ENCODE measurements at regions not wholly inside any gene's neighbourhood (a gene's known extent, or its start where the extent isn't known, plus 50 kb on each side); places are given as distances from the start of the nearest gene placed in this dataset.

GRCh38 chr5:68385936-68386335, 170.4 kb downstream of the PIK3R1 start:
- no peaks in the 10 kb centered on the region for H3K36me3 Mint-ChIP-seq (ENCODE audit: low read depth)
- no peaks in the 10 kb centered on the region for H3K27me3 Mint-ChIP-seq
- no peak overlapping the region for H3K4me3 Mint-ChIP-seq
- no peak for DNase-seq
- H3K4me1 Mint-ChIP-seq (ENCODE audit: low read depth) = peaks cover 36% of the 10 kb centered on the region
- no peak overlapping the region for H3K27ac Mint-ChIP-seq
- H3K9me3 Mint-ChIP-seq = peaks cover 3% of the 10 kb centered on the region

- Mint-ChIP-seq H3K36me3 (ENCODE audit: low read depth) (no peaks in the 10 kb centered on the region), H3K27ac (no peak overlapping the region), H3K9me3 (peaks cover 3% of the 10 kb centered on the region), H3K27me3 (no peaks in the 10 kb centered on the region), H3K4me1 (ENCODE audit: low read depth) (peaks cover 23% of the 10 kb centered on the region), H3K4me3 (no peak overlapping the region)
- no peak for DNase-seq
These were observed 171.7 kb downstream of the PIK3R1 start for GRCh38 chr5:68387074-68387796.

GRCh38 chr5:68389618-68390017, 174.1 kb downstream of the PIK3R1 start:
- Mint-ChIP-seq H3K9me3 (peaks cover 3% of the 10 kb centered on the region), H3K36me3 (ENCODE audit: low read depth) (no peaks in the 10 kb centered on the region), H3K27ac (no peak overlapping the region), H3K4me1 (ENCODE audit: low read depth) (peaks cover 19% of the 10 kb centered on the region), H3K27me3 (no peaks in the 10 kb centered on the region), H3K4me3 (no peak overlapping the region)
- no peak for DNase-seq

- DNase-seq = no peak
- no peaks in the 10 kb centered on the region for H3K36me3 Mint-ChIP-seq (ENCODE audit: low read depth)
- H3K4me3 Mint-ChIP-seq = no peak overlapping the region
- H3K9me3 Mint-ChIP-seq = peaks cover 5% of the 10 kb centered on the region
- H3K27ac Mint-ChIP-seq = no peak overlapping the region
- peaks cover 13% of the 10 kb centered on the region for H3K4me1 Mint-ChIP-seq (ENCODE audit: low read depth)
- H3K27me3 Mint-ChIP-seq = no peaks in the 10 kb centered on the region
These were observed 177.1 kb downstream of the PIK3R1 start for GRCh38 chr5:68392617-68393016.

- H3K4me3 Mint-ChIP-seq = no peak overlapping the region
- H3K27me3 Mint-ChIP-seq = no peaks in the 10 kb centered on the region
- H3K27ac Mint-ChIP-seq = no peak overlapping the region
- DNase-seq = no peak
- peaks cover 11% of the 10 kb centered on the region for H3K9me3 Mint-ChIP-seq
- no peaks in the 10 kb centered on the region for H3K36me3 Mint-ChIP-seq (ENCODE audit: low read depth)
- H3K4me1 Mint-ChIP-seq (ENCODE audit: low read depth) = peaks cover 27% of the 10 kb centered on the region
These were observed 179.7 kb downstream of the PIK3R1 start for GRCh38 chr5:68395302-68395701.

GRCh38 chr5:68395926-68396511, 180.5 kb downstream of the PIK3R1 start:
- H3K4me3 Mint-ChIP-seq = no peak overlapping the region
- no peak for DNase-seq
- no peaks in the 10 kb centered on the region for H3K27me3 Mint-ChIP-seq
- H3K27ac Mint-ChIP-seq = no peak overlapping the region
- peaks cover 27% of the 10 kb centered on the region for H3K4me1 Mint-ChIP-seq (ENCODE audit: low read depth)
- H3K36me3 Mint-ChIP-seq (ENCODE audit: low read depth) = no peaks in the 10 kb centered on the region
- H3K9me3 Mint-ChIP-seq = peaks cover 14% of the 10 kb centered on the region

- no peaks in the 10 kb centered on the region for H3K36me3 Mint-ChIP-seq (ENCODE audit: low read depth)
- DNase-seq = no peak
- H3K27ac Mint-ChIP-seq = no peak overlapping the region
- peaks cover 27% of the 10 kb centered on the region for H3K4me1 Mint-ChIP-seq (ENCODE audit: low read depth)
- H3K9me3 Mint-ChIP-seq = peaks cover 14% of the 10 kb centered on the region
- no peak overlapping the region for H3K4me3 Mint-ChIP-seq
- H3K27me3 Mint-ChIP-seq = no peaks in the 10 kb centered on the region
These were observed 181.2 kb downstream of the PIK3R1 start for GRCh38 chr5:68396722-68397121.

- H3K4me3 Mint-ChIP-seq = no peak overlapping the region
- H3K9me3 Mint-ChIP-seq = peaks cover 10% of the 10 kb centered on the region
- no peak for DNase-seq
- H3K27ac Mint-ChIP-seq = peak overlapping the region; percentile 54
- no peaks in the 10 kb centered on the region for H3K36me3 Mint-ChIP-seq (ENCODE audit: low read depth)
- H3K27me3 Mint-ChIP-seq = no peaks in the 10 kb centered on the region
- peaks cover 18% of the 10 kb centered on the region for H3K4me1 Mint-ChIP-seq (ENCODE audit: low read depth)
These were observed 182.7 kb downstream of the PIK3R1 start for GRCh38 chr5:68398146-68398812.

- Mint-ChIP-seq H3K4me1 (ENCODE audit: low read depth) (peaks cover 36% of the 10 kb centered on the region), H3K9me3 (peaks cover 2% of the 10 kb centered on the region), H3K4me3 (no peak overlapping the region), H3K27me3 (no peaks in the 10 kb centered on the region), H3K36me3 (ENCODE audit: low read depth) (no peaks in the 10 kb centered on the region), H3K27ac (no peak overlapping the region)
- no peak for DNase-seq
These were observed 187.7 kb downstream of the PIK3R1 start for GRCh38 chr5:68403301-68403700.

GRCh38 chr5:68404246-68404645, 188.7 kb downstream of the PIK3R1 start:
- DNase-seq = no peak
- no peak overlapping the region for H3K27ac Mint-ChIP-seq
- H3K4me1 Mint-ChIP-seq (ENCODE audit: low read depth) = peaks cover 31% of the 10 kb centered on the region
- H3K36me3 Mint-ChIP-seq (ENCODE audit: low read depth) = no peaks in the 10 kb centered on the region
- no peaks in the 10 kb centered on the region for H3K27me3 Mint-ChIP-seq
- no peak overlapping the region for H3K4me3 Mint-ChIP-seq
- peaks cover 2% of the 10 kb centered on the region for H3K9me3 Mint-ChIP-seq

- no peak for DNase-seq
- H3K36me3 Mint-ChIP-seq (ENCODE audit: low read depth) = no peaks in the 10 kb centered on the region
- no peaks in the 10 kb centered on the region for H3K27me3 Mint-ChIP-seq
- peaks cover 31% of the 10 kb centered on the region for H3K4me1 Mint-ChIP-seq (ENCODE audit: low read depth)
- H3K4me3 Mint-ChIP-seq = no peak overlapping the region
- no peak overlapping the region for H3K27ac Mint-ChIP-seq
- peaks cover 2% of the 10 kb centered on the region for H3K9me3 Mint-ChIP-seq
These were observed 189.6 kb downstream of the PIK3R1 start for GRCh38 chr5:68405026-68405684.

GRCh38 chr5:68405784-68406743, 190.5 kb downstream of the PIK3R1 start:
- H3K27ac Mint-ChIP-seq = peak overlapping the region; percentile 59
- H3K4me1 Mint-ChIP-seq (ENCODE audit: low read depth) = peaks cover 31% of the 10 kb centered on the region
- H3K9me3 Mint-ChIP-seq = no peaks in the 10 kb centered on the region
- H3K27me3 Mint-ChIP-seq = no peaks in the 10 kb centered on the region
- DNase-seq = no peak
- H3K36me3 Mint-ChIP-seq (ENCODE audit: low read depth) = no peaks in the 10 kb centered on the region
- peak overlapping the region; percentile 16 for H3K4me3 Mint-ChIP-seq

- Mint-ChIP-seq H3K4me3 (peak overlapping the region; percentile 16), H3K9me3 (no peaks in the 10 kb centered on the region), H3K4me1 (ENCODE audit: low read depth) (peaks cover 31% of the 10 kb centered on the region), H3K27me3 (no peaks in the 10 kb centered on the region), H3K36me3 (ENCODE audit: low read depth) (no peaks in the 10 kb centered on the region), H3K27ac (peak overlapping the region; percentile 59)
- no peak for DNase-seq
These were observed 191.2 kb downstream of the PIK3R1 start for GRCh38 chr5:68406767-68407241.
